Transverse colon (tissue), 4 donors: ENCODE measurements at regions not wholly inside any gene's neighbourhood (a gene's known extent, or its start where the extent isn't known, plus 50 kb on each side); places are given as distances from the start of the nearest gene placed in this dataset.

Experiments used
- DNase-seq: peaks from one replicate; pipeline ENCODE4 v3.0.0-alpha.2; 2019
- H3K27ac ChIP-seq, 4 donors: fragments of 200-600 bp; sonication (generic); 2 replicates each; pipeline ENCODE4 v1.5.1; 2016 to 2018; ENCODE audit warnings: inconsistent platforms in 4 of 4
- H3K27me3 ChIP-seq: fragments of 200-600 bp; sonication (generic); 2 replicates; pipeline ENCODE4 v1.5.1; 2017; ENCODE audit warnings: inconsistent platforms
- H3K36me3 ChIP-seq, 4 donors: fragments of 200-600 bp; sonication (generic); 2 replicates each; pipeline ENCODE4 v1.5.1; 2017 to 2019; ENCODE audit warnings: inconsistent platforms in 4 of 4
- H3K4me1 ChIP-seq, 4 donors: fragments of 200-600 bp; sonication (generic); 2 replicates each; pipeline ENCODE4 v1.5.1; 2017 to 2020; ENCODE audit warnings: inconsistent platforms in 4 of 4
- H3K4me3 ChIP-seq, 4 donors: fragments of 200-600 bp; sonication (generic); 1 replicate in 1 of 4; 2 replicates in 3 of 4; pipeline versions ENCODE4 v1.5.1 to v1.6.1; 2017 to 2019; ENCODE audit warnings: inconsistent platforms in 4 of 4
- H3K9me3 ChIP-seq, 2 donors: fragments of 200-600 bp; sonication (generic); 2 replicates each; pipeline ENCODE4 v1.5.1; 2017 to 2019; ENCODE audit warnings: inconsistent platforms in 2 of 2
- CTCF ChIP-seq, 5 experiments: fragments of 200-600 bp in 3 of 5; fragments of 450-650 bp in 2 of 5; sonication (generic) in 3 of 5; IDR thresholded peaks; 1 replicate in 2 of 5; 2 replicates in 3 of 5; pipeline ENCODE4 v1.5.1; 2016 to 2017; ENCODE audit warnings: antibody characterized with exemption in 5 of 5, inconsistent platforms in 3 of 5, mild to moderate bottlenecking in 2 of 5, moderate library complexity in 1 of 5
- EP300 ChIP-seq: sonication (generic); formaldehyde crosslinking; IDR thresholded peaks from one replicate; pipeline ENCODE4 v1.6.1; 2017; ENCODE audit warnings: antibody characterized with exemption, low read depth
- POLR2A ChIP-seq: fragments of 450-650 bp; IDR thresholded peaks from one replicate; pipeline ENCODE4 v1.6.1; 2016; ENCODE audit warnings: antibody characterized with exemption, mild to moderate bottlenecking, moderate library complexity
- POLR2AphosphoS5 ChIP-seq, 3 donors: sonication (generic); formaldehyde crosslinking; IDR thresholded peaks; one replicate each; pipeline ENCODE4 v1.6.1; 2016; ENCODE audit warnings: antibody characterized with exemption in 3 of 3
- WGBS, 2 donors: methylation state at CpG; one replicate each; pipeline ENCODE4 v1.1.5; 2018; ENCODE audit warnings: low coverage in 1 of 2; 5-methylcytosine and 5-hydroxymethylcytosine counted together
- in situ Hi-C, 4 donors: fragments of 200-750 bp; cut with MboI; loops; one replicate each; pipeline versions ENCODE4 v1.15.0 to v1.15.1; 2017; ENCODE audit warnings: low sequenced_read_pairs in 3 of 4, low pct_ligation_motif_present in 1 of 4, low pct_unique_long_range_greater_than_20kb in 1 of 4
- intact Hi-C: fragments of 100-400 bp; cut with DNase I; formaldehyde crosslinking; loops from one replicate; pipeline ENCODE4 v1.15.1; 2023; ENCODE audit warnings: low total_unique reads

GRCh38 chr2:11932048-11932512 is 185.6 kb downstream of the LPIN1 start:
- Histone ChIP-seq H3K36me3 (no peaks in the 10 kb centered on the region), H3K9me3 (no peaks in the 10 kb centered on the region), H3K4me1 (no peaks in the 10 kb centered on the region), H3K27me3 (no peaks in the 10 kb centered on the region), H3K27ac (no peak overlapping the region), H3K4me3 (no peak overlapping the region)
- 70 to 79% methylated on average over 4 to 7 of the region's 7 CpGs for WGBS, 2 donors
- no peak for DNase-seq
- intact Hi-C loops = no loop called here
- in situ Hi-C loops = no loop called here
- no peak for TF ChIP-seq POLR2A
- no peak for TF ChIP-seq CTCF (IDR thresholded peaks at IDR 0.05)
- no peak for TF ChIP-seq EP300
- no peak for TF ChIP-seq POLR2AphosphoS5 (IDR thresholded peaks at IDR 0.05)

- in situ Hi-C loops = no loop called here
- no peaks in the 10 kb centered on the region for H3K9me3 ChIP-seq
- no peak for TF ChIP-seq EP300
- TF ChIP-seq POLR2A = no peak
- TF ChIP-seq CTCF (IDR thresholded peaks at IDR 0.05) = no peak
- TF ChIP-seq POLR2AphosphoS5 (IDR thresholded peaks at IDR 0.05) = no peak
- intact Hi-C loops = no loop called here
- no peaks in the 10 kb centered on the region for H3K36me3 ChIP-seq
- 80 to 88% methylated on average over 3 of the region's 3 CpGs for WGBS, 2 donors
- H3K27me3 ChIP-seq = no peaks in the 10 kb centered on the region
- H3K27ac ChIP-seq = no peak overlapping the region
- H3K4me3 ChIP-seq = no peak overlapping the region
- DNase-seq = no peak
- no peaks in the 10 kb centered on the region for H3K4me1 ChIP-seq
These were observed 186.5 kb downstream of the LPIN1 start for GRCh38 chr2:11932962-11933361.

DNA sequence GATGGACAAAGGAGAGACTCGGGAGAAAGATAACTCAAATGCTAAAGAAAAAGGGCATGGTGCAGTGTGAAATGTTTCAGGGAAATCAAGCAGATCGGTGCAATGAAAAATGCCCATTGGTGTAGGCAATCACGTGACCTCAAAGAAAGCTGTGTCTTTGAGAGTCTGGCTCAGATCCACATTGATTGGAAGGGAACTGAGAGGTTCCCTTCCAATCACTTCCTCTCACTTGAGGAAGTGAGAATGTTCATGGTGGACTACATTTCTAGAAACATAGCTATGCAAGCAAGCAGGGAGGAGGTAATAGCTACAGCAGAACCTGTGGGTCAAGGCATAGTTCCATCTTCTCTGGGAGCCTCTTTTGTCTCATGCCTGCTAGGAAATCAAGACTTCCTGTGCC is 187.4 kb downstream of the LPIN1 start:
- in situ Hi-C loops = no loop called here
- Histone ChIP-seq H3K4me1 (no peaks in the 10 kb centered on the region), H3K36me3 (no peaks in the 10 kb centered on the region), H3K9me3 (no peaks in the 10 kb centered on the region), H3K4me3 (no peak overlapping the region), H3K27ac (no peak overlapping the region), H3K27me3 (no peaks in the 10 kb centered on the region)
- no peak for TF ChIP-seq CTCF (IDR thresholded peaks at IDR 0.05)
- no peak for TF ChIP-seq POLR2A
- TF ChIP-seq POLR2AphosphoS5 (IDR thresholded peaks at IDR 0.05) = no peak
- TF ChIP-seq EP300 = no peak
- intact Hi-C loops = no loop called here
- WGBS, 2 donors = 77 to 82% methylated on average over 3 of the region's 3 CpGs
- DNase-seq = no peak

GRCh38 chr2:11936761-11937160 is 190.3 kb downstream of the LPIN1 start:
- 87 to 100% methylated on average over 2 to 9 of the region's 9 CpGs for WGBS, 2 donors
- TF ChIP-seq CTCF (IDR thresholded peaks at IDR 0.05) (no peak), POLR2AphosphoS5 (IDR thresholded peaks at IDR 0.05) (no peak), POLR2A (no peak), EP300 (no peak)
- Histone ChIP-seq H3K27me3 (no peaks in the 10 kb centered on the region), H3K9me3 (no peaks in the 10 kb centered on the region), H3K4me1 (no peaks in the 10 kb centered on the region), H3K27ac (no peak overlapping the region), H3K4me3 (no peak overlapping the region), H3K36me3 (no peaks in the 10 kb centered on the region)
- intact Hi-C loops (no loop called here), in situ Hi-C loops (no loop called here)
- no peak for DNase-seq
